HL-60 (cell line): ENCODE measurements at regions not wholly inside any gene's neighbourhood (a gene's known extent, or its start where the extent isn't known, plus 50 kb on each side); places are given as distances from the start of the nearest gene placed in this dataset.

Experiments
- DNase-seq, 2 experiments: peaks; one replicate each; pipeline ENCODE4 v3.0.0-alpha.2; 2010 to 2020; ENCODE audit warnings: low read depth in 1 of 2, low spot score in 1 of 2
- H3K27ac ChIP-seq: fragments of 250-450 bp; sonication (Bioruptor Pico); replicated peaks from 2 replicates; pipeline ENCODE4 v1.5.1; 2020; ENCODE audit warnings: mild to moderate bottlenecking, moderate library complexity
- H3K27me3 ChIP-seq: fragments of 250-450 bp; sonication (Bioruptor Pico); 2 replicates; pipeline ENCODE4 v1.5.1; 2021; ENCODE audit warnings: mild to moderate bottlenecking, moderate library complexity; ENCODE audit not compliant: insufficient read depth, poor library complexity, severe bottlenecking
- H3K4me3 ChIP-seq: replicated peaks from 2 replicates; pipeline ENCODE4 v1.5.1; 2011; ENCODE audit warnings: mild to moderate bottlenecking, control low read depth, low read length; ENCODE audit not compliant: insufficient read depth
- GABPA ChIP-seq: IDR thresholded peaks from 2 replicates; pipeline ENCODE4 v1.6.1; 2012; ENCODE audit warnings: low read depth
- POLR2AphosphoS5 ChIP-seq: IDR thresholded peaks from 2 replicates; pipeline ENCODE4 v1.6.1; 2012; ENCODE audit warnings: low read depth
- SPI1 ChIP-seq: IDR thresholded peaks from 2 replicates; pipeline ENCODE4 v1.6.1; 2012; ENCODE audit warnings: low read depth, mild to moderate bottlenecking, borderline replicate concordance
- TF ChIP-seq, protein P1 (sequence below): IDR thresholded peaks from 2 replicates; pipeline ENCODE4 v1.6.1; 2012; ENCODE audit warnings: low read depth; ENCODE audit not compliant: insufficient replicate concordance
- TF ChIP-seq, protein P2 (sequence below): IDR thresholded peaks from one replicate; pipeline ENCODE4 v1.5.1; 2011; ENCODE audit warnings: low read length, control low read depth, inconsistent platforms; ENCODE audit not compliant: insufficient read depth

DNA sequence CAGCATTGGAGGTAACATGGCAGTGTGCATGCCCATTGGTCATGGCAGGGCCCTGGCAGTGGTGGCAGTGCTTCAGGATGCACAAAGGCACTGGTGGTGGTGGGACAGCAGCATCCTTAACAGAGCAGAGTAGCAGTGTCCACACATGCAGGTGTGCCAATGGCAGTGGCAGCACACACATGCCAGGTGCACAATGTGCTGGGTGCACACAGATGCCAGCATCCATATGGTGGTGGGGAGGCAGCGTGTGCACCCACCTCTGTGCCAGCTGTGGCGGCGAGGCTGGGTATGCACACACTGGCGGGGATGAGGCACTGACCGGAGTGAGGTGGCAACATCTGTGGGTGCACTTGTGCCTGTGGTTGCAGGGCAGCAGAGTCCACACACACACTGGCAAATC is 150.6 kb downstream of the SI start:
- TF ChIP-seq SPI1: no peak
- Histone ChIP-seq H3K27ac (no peak overlapping the region), H3K4me3 (no peak overlapping the region), H3K27me3 (no peaks in the 10 kb centered on the region)
- no peak for DNase-seq

DNA sequence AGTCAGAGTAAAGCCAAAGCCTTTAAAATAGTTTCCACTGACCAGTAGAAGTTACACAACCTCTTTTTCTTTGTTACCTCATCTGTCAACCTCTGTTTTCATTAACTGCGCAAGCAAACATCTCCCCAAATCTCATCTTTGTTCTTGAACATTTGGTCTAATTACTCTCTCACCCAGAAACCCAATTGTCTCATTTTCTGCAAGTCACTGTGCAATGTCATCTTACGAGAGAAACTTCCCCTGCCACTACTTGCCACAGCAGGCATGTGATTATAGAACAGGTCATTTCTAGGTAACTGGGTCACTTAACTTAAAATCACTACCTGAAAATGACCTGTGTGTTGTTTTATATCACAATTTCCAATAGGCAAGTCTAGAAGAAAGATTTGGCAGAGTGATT is 159.4 kb downstream of the SI start:
- H3K27me3 ChIP-seq: no peaks in the 10 kb centered on the region
- no peak overlapping the region for H3K27ac ChIP-seq
- TF ChIP-seq, protein P1, sequence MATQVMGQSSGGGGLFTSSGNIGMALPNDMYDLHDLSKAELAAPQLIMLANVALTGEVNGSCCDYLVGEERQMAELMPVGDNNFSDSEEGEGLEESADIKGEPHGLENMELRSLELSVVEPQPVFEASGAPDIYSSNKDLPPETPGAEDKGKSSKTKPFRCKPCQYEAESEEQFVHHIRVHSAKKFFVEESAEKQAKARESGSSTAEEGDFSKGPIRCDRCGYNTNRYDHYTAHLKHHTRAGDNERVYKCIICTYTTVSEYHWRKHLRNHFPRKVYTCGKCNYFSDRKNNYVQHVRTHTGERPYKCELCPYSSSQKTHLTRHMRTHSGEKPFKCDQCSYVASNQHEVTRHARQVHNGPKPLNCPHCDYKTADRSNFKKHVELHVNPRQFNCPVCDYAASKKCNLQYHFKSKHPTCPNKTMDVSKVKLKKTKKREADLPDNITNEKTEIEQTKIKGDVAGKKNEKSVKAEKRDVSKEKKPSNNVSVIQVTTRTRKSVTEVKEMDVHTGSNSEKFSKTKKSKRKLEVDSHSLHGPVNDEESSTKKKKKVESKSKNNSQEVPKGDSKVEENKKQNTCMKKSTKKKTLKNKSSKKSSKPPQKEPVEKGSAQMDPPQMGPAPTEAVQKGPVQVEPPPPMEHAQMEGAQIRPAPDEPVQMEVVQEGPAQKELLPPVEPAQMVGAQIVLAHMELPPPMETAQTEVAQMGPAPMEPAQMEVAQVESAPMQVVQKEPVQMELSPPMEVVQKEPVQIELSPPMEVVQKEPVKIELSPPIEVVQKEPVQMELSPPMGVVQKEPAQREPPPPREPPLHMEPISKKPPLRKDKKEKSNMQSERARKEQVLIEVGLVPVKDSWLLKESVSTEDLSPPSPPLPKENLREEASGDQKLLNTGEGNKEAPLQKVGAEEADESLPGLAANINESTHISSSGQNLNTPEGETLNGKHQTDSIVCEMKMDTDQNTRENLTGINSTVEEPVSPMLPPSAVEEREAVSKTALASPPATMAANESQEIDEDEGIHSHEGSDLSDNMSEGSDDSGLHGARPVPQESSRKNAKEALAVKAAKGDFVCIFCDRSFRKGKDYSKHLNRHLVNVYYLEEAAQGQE: no peak
- TF ChIP-seq GABPA (no peak), SPI1 (no peak), POLR2AphosphoS5 (no peak)
- TF ChIP-seq, protein P2, sequence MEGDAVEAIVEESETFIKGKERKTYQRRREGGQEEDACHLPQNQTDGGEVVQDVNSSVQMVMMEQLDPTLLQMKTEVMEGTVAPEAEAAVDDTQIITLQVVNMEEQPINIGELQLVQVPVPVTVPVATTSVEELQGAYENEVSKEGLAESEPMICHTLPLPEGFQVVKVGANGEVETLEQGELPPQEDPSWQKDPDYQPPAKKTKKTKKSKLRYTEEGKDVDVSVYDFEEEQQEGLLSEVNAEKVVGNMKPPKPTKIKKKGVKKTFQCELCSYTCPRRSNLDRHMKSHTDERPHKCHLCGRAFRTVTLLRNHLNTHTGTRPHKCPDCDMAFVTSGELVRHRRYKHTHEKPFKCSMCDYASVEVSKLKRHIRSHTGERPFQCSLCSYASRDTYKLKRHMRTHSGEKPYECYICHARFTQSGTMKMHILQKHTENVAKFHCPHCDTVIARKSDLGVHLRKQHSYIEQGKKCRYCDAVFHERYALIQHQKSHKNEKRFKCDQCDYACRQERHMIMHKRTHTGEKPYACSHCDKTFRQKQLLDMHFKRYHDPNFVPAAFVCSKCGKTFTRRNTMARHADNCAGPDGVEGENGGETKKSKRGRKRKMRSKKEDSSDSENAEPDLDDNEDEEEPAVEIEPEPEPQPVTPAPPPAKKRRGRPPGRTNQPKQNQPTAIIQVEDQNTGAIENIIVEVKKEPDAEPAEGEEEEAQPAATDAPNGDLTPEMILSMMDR: no peak
- no peak overlapping the region for H3K4me3 ChIP-seq
- no peak for DNase-seq

DNA sequence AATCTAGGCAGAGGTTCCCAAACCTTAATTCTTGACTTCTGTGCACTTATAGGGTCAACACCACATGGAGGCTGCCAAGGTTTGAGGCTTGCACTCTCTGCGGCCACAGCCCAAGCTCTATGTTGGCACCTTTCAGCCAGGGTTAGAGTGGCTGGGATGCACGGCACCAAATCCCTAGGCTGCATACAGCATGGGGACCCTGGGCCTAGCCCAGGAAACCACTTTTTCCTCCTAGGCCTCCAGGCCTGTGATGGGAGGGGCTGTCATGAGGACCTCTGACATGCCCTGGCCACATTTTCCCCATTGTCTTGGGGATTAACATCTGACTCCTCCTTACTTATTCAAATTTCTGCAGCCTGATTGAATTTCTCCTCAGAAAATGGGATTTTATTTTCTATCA is 165.4 kb downstream of the SI start:
- Histone ChIP-seq H3K27me3 (no peaks in the 10 kb centered on the region), H3K27ac (no peak overlapping the region), H3K4me3 (no peak overlapping the region)
- no peak for DNase-seq
- TF ChIP-seq, protein P2: no peak
- TF ChIP-seq, protein P1: no peak

DNA sequence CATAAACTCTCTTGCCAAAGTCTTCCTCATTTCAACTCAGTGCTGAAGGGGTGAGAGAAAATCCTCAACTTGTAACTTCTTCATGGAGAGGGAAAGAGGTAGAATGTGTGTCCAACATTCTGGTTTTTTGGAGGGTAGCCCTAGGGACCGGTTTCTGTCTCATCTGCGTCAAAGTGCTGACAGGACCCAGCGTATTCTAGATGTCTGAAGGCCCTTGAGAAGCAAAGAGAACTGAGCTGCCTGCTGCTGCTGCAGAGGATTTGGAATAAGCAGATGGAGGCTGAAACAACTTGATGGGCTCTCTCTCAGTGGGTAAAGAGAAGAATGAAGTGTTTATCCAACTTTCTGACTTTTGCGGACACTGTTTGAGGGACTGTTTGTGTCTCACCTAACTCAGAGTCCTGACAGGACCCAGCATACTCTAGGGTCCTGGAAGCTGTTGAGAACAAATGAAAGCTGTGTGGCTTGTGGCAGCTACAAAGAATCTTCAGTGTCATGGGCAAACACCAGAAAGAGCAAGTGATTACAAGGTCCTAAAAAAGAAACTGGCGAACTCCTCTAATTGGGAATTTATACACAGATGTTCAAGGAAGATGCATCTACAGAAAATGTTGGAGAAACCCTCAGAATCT is 174.4 kb downstream of the SI start:
- no peak for TF ChIP-seq GABPA
- TF ChIP-seq, protein P1: no peak
- Histone ChIP-seq H3K27me3 (no peaks in the 10 kb centered on the region), H3K27ac (no peak overlapping the region), H3K4me3 (no peak overlapping the region)
- DNase-seq: no peak
